SU-DHL-6 (cell line): ENCODE measurements at regions not wholly inside any gene's neighbourhood (a gene's known extent, or its start where the extent isn't known, plus 50 kb on each side); places are given as distances from the start of the nearest gene placed in this dataset.
"Not testable (repeated sequence)": the region's sequence is repeated elsewhere in the genome, so short reads cannot be mapped to it uniquely, and the experiment has no call there.

Experiments
- H2AFZ ChIP-seq: fragments of 200-600 bp; sonication (generic); 2 replicates; pipeline ENCODE4 v1.6.1; 2014; ENCODE audit warnings: low read depth, mild to moderate bottlenecking, moderate library complexity, mixed read lengths, antibody characterized with exemption, low read length; ENCODE audit not compliant: severe bottlenecking
- H3F3A ChIP-seq: fragments of 200-600 bp; shearing (Covaris generic); 2 replicates; pipeline ENCODE4 v1.6.0; 2016; ENCODE audit warnings: antibody characterized with exemption, mild to moderate bottlenecking; ENCODE audit not compliant: insufficient read depth
- H3K27ac ChIP-seq: fragments of 200-600 bp; sonication (generic); 2 replicates; pipeline ENCODE4 v1.5.1; 2016; ENCODE audit warnings: low read depth, mild to moderate bottlenecking, low read length, moderate library complexity, mixed read lengths
- H3K27me3 ChIP-seq: fragments of 200-600 bp; sonication (generic), shearing (Covaris generic); 2 replicates; pipeline ENCODE4 v1.6.0; 2014; ENCODE audit warnings: mild to moderate bottlenecking, low read length
- H3K36me3 ChIP-seq: fragments of 200-600 bp; sonication (generic); 2 replicates; pipeline ENCODE4 v1.6.1; 2014; ENCODE audit warnings: mild to moderate bottlenecking, low read length, mixed read lengths
- H3K4me2 ChIP-seq: fragments of 300-600, 200-600 bp; shearing (Covaris generic), sonication (generic); 2 replicates; pipeline ENCODE4 v1.6.0; 2014; ENCODE audit warnings: low read length, low read depth, mild to moderate bottlenecking; ENCODE audit not compliant: poor library complexity, severe bottlenecking
- H3K4me3 ChIP-seq: fragments of 200-600 bp; sonication (generic); 2 replicates; pipeline ENCODE4 v1.5.1; 2014; ENCODE audit warnings: antibody characterized with exemption, low read length, mild to moderate bottlenecking, mixed read lengths; ENCODE audit not compliant: insufficient read depth, poor library complexity, severe bottlenecking
- H3K79me2 ChIP-seq: fragments of 200-600 bp; sonication (generic); 2 replicates; pipeline ENCODE4 v1.6.1; 2014; ENCODE audit warnings: mild to moderate bottlenecking, low read length, moderate library complexity; ENCODE audit not compliant: insufficient read depth
- H3K9ac ChIP-seq: fragments of 200-600 bp; sonication (generic); 2 replicates; pipeline ENCODE4 v1.7.0; 2014; ENCODE audit warnings: mild to moderate bottlenecking, low read length
- H3K9me2 ChIP-seq: fragments of 200-600 bp; sonication (generic); replicated peaks from 2 replicates; pipeline ENCODE4 v1.6.1; 2014; ENCODE audit warnings: low read length; ENCODE audit not compliant: insufficient read depth
- H3K9me3 ChIP-seq: fragments of 200-600 bp; sonication (generic); 2 replicates; pipeline ENCODE4 v1.6.1; 2014; ENCODE audit warnings: low read length, mixed read lengths; ENCODE audit not compliant: insufficient read depth
- H4K20me1 ChIP-seq: fragments of 200-600 bp; sonication (generic); 2 replicates; pipeline ENCODE4 v1.6.1; 2014; ENCODE audit warnings: low read depth, mild to moderate bottlenecking, antibody characterized with exemption, low read length, moderate library complexity, mixed read lengths
- EZH2phosphoT487 ChIP-seq: fragments of 200-600 bp; sonication (generic), shearing (Covaris generic); conservative IDR thresholded peaks from 2 replicates; pipeline ENCODE4 v1.6.1; 2018; ENCODE audit warnings: mild to moderate bottlenecking, antibody characterized with exemption, low read length, moderate library complexity, mixed read lengths
- TF ChIP-seq, protein P1 (sequence below): fragments of 200-600 bp; sonication (generic); IDR thresholded peaks from one replicate; pipeline ENCODE4 v1.5.1; 2017; ENCODE audit warnings: antibody characterized with exemption, mild to moderate bottlenecking, low read length, moderate library complexity; ENCODE audit not compliant: insufficient read depth, poor library complexity, severe bottlenecking

DNA sequence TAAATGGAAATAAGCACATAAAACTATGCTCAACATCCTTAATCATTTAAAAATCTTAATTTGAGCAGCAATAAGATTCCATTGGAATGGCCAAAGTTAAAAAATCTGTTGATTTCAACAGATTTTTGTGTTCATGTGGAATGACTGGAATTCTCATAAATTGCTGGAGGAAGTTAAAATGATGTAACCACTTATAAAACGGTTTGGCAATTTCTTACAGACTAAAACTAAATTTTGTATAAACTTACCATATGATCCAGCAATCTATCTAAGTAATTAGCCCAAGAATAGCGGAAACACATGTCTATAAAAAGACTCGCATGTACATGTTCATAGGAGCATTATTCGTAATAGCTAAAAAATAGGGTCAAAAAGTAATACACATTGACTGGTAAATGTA is 1713.6 kb downstream of the SI start:
- Histone ChIP-seq H3K79me2 (no peaks in the 10 kb centered on the region), H3K27me3 (no peaks in the 10 kb centered on the region), H3K4me2 (no peak overlapping the region), H4K20me1 (no peaks in the 10 kb centered on the region), H3K36me3 (no peaks in the 10 kb centered on the region), H3K9me2 (no peaks in the 10 kb centered on the region), H3K4me3 (no peak overlapping the region), H3K9ac (no peak overlapping the region), H3K27ac (no peak overlapping the region), H3F3A (no peaks in the 10 kb centered on the region), H3K9me3 (no peaks in the 10 kb centered on the region; the same call in 1 of the 2 replicates), H2AFZ (peak overlapping the region; percentile 16)
- TF ChIP-seq, protein P1, sequence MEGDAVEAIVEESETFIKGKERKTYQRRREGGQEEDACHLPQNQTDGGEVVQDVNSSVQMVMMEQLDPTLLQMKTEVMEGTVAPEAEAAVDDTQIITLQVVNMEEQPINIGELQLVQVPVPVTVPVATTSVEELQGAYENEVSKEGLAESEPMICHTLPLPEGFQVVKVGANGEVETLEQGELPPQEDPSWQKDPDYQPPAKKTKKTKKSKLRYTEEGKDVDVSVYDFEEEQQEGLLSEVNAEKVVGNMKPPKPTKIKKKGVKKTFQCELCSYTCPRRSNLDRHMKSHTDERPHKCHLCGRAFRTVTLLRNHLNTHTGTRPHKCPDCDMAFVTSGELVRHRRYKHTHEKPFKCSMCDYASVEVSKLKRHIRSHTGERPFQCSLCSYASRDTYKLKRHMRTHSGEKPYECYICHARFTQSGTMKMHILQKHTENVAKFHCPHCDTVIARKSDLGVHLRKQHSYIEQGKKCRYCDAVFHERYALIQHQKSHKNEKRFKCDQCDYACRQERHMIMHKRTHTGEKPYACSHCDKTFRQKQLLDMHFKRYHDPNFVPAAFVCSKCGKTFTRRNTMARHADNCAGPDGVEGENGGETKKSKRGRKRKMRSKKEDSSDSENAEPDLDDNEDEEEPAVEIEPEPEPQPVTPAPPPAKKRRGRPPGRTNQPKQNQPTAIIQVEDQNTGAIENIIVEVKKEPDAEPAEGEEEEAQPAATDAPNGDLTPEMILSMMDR: no peak
- TF ChIP-seq EZH2phosphoT487: no peak

DNA sequence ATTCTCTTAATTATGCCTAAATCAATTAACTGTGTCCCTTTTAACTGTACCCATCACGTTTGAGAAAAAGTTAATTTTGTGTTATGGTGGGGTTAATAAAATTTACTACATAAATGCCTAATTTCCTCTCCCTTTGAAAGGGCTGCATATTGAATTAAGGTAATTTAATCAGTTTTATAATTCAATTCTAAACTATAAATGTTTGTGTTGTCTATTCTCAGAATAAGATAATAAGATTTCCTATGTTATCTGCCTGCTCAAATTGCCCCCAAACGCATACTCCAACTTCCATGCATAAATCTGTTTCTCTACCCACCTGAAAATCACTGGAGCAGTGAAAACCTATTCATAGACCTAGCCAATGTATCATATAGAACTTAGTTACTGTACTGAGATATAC is 1716.1 kb downstream of the SI start:
- Histone ChIP-seq H3K4me3 (no peak overlapping the region), H3K79me2 (no peaks in the 10 kb centered on the region), H3K4me2 (no peak overlapping the region), H3K27ac (no peak overlapping the region), H3K27me3 (no peaks in the 10 kb centered on the region), H4K20me1 (no peaks in the 10 kb centered on the region), H3K9ac (no peak overlapping the region), H3K36me3 (no peaks in the 10 kb centered on the region), H3F3A (no peaks in the 10 kb centered on the region), H3K9me2 (no peaks in the 10 kb centered on the region), H3K9me3 (no peaks in the 10 kb centered on the region; the same call in 1 of the 2 replicates), H2AFZ (no peak overlapping the region)
- TF ChIP-seq EZH2phosphoT487: no peak
- TF ChIP-seq, protein P1: no peak

DNA sequence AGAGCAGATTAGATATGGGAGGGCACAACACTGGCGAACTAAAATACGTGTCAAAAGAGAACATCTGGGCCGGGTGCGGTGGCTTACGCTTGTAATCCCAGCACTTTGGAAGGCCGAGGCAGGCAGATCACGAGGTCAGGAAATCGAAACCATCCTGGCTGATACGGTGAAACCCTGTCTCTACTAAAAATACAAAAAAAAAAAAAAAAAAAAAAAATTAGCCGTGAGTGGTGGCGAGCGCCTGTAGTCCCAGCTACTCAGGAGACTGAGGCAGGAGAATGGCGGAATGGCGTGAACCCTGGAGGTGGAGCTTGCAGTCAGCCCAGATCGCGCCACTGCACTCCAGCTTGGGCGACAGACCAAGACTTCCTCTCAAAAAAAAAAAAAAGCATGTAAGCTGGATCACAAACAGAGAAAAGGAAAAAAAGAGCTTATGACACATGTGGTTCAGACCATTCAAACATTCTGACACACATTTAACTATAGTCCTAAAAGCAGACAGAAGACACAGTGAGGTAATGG is 1716.9 kb downstream of the SI start:
- H3K9me3 ChIP-seq, H3K79me2 ChIP-seq, H3K27ac ChIP-seq, H4K20me1 ChIP-seq, H3K27me3 ChIP-seq, H3K9me2 ChIP-seq, H3K4me3 ChIP-seq, H3K9ac ChIP-seq, H2AFZ ChIP-seq, H3K4me2 ChIP-seq, H3F3A ChIP-seq, H3K36me3 ChIP-seq: not testable (repeated sequence)

DNA sequence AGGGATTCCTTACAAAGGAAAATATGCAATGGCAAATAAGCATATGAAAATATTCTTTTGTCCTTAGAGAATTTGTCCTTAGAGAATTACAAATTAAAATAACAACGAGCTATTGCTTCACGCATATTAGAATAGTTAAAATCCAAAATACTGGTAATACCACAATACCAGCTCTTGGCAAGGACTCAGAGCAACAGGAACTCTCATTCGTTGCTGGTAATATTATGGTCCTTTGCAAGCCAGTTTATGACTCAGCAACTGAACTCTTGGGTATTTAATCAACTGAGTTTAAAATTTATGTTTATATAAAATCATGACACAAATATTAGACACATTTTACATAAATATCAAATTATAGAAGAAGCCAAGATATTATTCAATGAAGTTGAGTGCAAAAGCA is 1730.4 kb downstream of the SI start:
- TF ChIP-seq EZH2phosphoT487: no peak
- TF ChIP-seq, protein P1: no peak
- Histone ChIP-seq H3K4me2 (no peak overlapping the region), H3K79me2 (no peaks in the 10 kb centered on the region), H3K36me3 (no peaks in the 10 kb centered on the region), H3K9me3 (no peaks in the 10 kb centered on the region), H3K27ac (no peak overlapping the region), H2AFZ (no peak overlapping the region), H3K9ac (no peak overlapping the region), H3K27me3 (no peaks in the 10 kb centered on the region), H3K4me3 (no peak overlapping the region), H3F3A (no peaks in the 10 kb centered on the region), H3K9me2 (no peaks in the 10 kb centered on the region), H4K20me1 (no peaks in the 10 kb centered on the region)
